Brain microvascular endothelial cell (primary cell): ENCODE measurements at regions not wholly inside any gene's neighbourhood (a gene's known extent, or its start where the extent isn't known, plus 50 kb on each side); places are given as distances from the start of the nearest gene placed in this dataset.
"Not testable (repeated sequence)": the region's sequence is repeated elsewhere in the genome, so short reads cannot be mapped to it uniquely, and the experiment has no call there.

Experiments used
- DNase-seq: peaks from one replicate; pipeline ENCODE4 v3.0.0-alpha.2; 2020
- H3K27ac ChIP-seq: fragments of 250-450 bp; sonication (Bioruptor Pico); 2 replicates; pipeline ENCODE4 v1.5.1; 2020; ENCODE audit warnings: mild to moderate bottlenecking, moderate library complexity
- H3K27me3 ChIP-seq: fragments of 250-450 bp; sonication (Bioruptor Pico); replicated peaks from 2 replicates; pipeline ENCODE4 v1.5.1; 2020; ENCODE audit warnings: mild to moderate bottlenecking
- H3K36me3 ChIP-seq: fragments of 250-450 bp; sonication (Bioruptor Pico); replicated peaks from 2 replicates; pipeline ENCODE4 v1.5.1; 2020; ENCODE audit warnings: mild to moderate bottlenecking
- H3K4me3 ChIP-seq: 2 replicates; pipeline ENCODE4 v1.5.1; 2011; ENCODE audit warnings: low read depth, mild to moderate bottlenecking, control low read depth, low read length, moderate library complexity
- CTCF ChIP-seq: IDR thresholded peaks from 2 replicates; pipeline ENCODE4 v1.5.1; 2011; ENCODE audit warnings: low read depth, mild to moderate bottlenecking, moderate library complexity, low read length, control low read depth, inconsistent platforms; ENCODE audit errors: missing control alignments
- in situ Hi-C: cut with HindIII; loops from 2 replicates; pipeline ENCODE4 v1.10.0; 2017; ENCODE audit warnings: low sequenced_read_pairs, low pct_ligation_motif_present

GRCh38 chr10:32217216-32217615 lies 129.7 kb downstream of the EPC1 start:
- no peak overlapping the region for H3K4me3 ChIP-seq
- H3K27me3 ChIP-seq, result no peaks in the 10 kb centered on the region
- no peaks in the 10 kb centered on the region for H3K36me3 ChIP-seq
- no peak overlapping the region for H3K27ac ChIP-seq
- no peak for TF ChIP-seq CTCF
- in situ Hi-C loops, result no loop called here
- DNase-seq, result no peak

GRCh38 chr10:32213838-32214237 lies 133.1 kb downstream of the EPC1 start:
- H3K27ac ChIP-seq, in situ Hi-C loops: not testable (repeated sequence)

GRCh38 chr10:32211046-32211363 lies 136.0 kb downstream of the EPC1 start:
- no peak overlapping the region for H3K27ac ChIP-seq
- no peak overlapping the region for H3K4me3 ChIP-seq
- DNase-seq, result no peak
- no peaks in the 10 kb centered on the region for H3K36me3 ChIP-seq
- in situ Hi-C loops, result no loop called here
- no peaks in the 10 kb centered on the region for H3K27me3 ChIP-seq
- TF ChIP-seq CTCF, result no peak

More at GRCh38 chr10:32213838-32214237, 133.1 kb downstream of the EPC1 start:
- H3K27me3 ChIP-seq, H3K4me3 ChIP-seq, DNase-seq, H3K36me3 ChIP-seq: not testable (repeated sequence)

GRCh38 chr10:32210306-32211045 lies 136.5 kb downstream of the EPC1 start:
- in situ Hi-C loops, result no loop called here
- TF ChIP-seq CTCF, result peak; percentile 67
- H3K27ac ChIP-seq, result no peak overlapping the region
- no peaks in the 10 kb centered on the region for H3K36me3 ChIP-seq
- DNase-seq, result peak; percentile 60
- H3K27me3 ChIP-seq, result no peaks in the 10 kb centered on the region
- no peak overlapping the region for H3K4me3 ChIP-seq

GRCh38 chr10:32208005-32208404 lies 139.0 kb downstream of the EPC1 start:
- H3K36me3 ChIP-seq, DNase-seq, in situ Hi-C loops, H3K27ac ChIP-seq, H3K4me3 ChIP-seq, H3K27me3 ChIP-seq: not testable (repeated sequence)

- in situ Hi-C loops, result no loop called here
- TF ChIP-seq CTCF, result peak; percentile 85
- Histone ChIP-seq H3K27me3 (no peaks in the 10 kb centered on the region), H3K27ac (no peak overlapping the region), H3K4me3 (no peak overlapping the region), H3K36me3 (no peaks in the 10 kb centered on the region)
- peak; percentile 45 for DNase-seq
Measured at GRCh38 chr10:32207544-32207943, 139.4 kb downstream of the EPC1 start.

- Histone ChIP-seq H3K27me3 (no peaks in the 10 kb centered on the region), H3K27ac (no peak overlapping the region), H3K36me3 (no peaks in the 10 kb centered on the region), H3K4me3 (no peak overlapping the region)
- TF ChIP-seq CTCF, result no peak
- in situ Hi-C loops, result no loop called here
- peak; percentile 25 for DNase-seq
Measured at GRCh38 chr10:32205670-32206069, 141.3 kb downstream of the EPC1 start.
